Thymus (tissue), 11 donors: ENCODE measurements at regions not wholly inside any gene's neighbourhood (a gene's known extent, or its start where the extent isn't known, plus 50 kb on each side); places are given as distances from the start of the nearest gene placed in this dataset.
"Not testable (repeated sequence)": the region's sequence is repeated elsewhere in the genome, so short reads cannot be mapped to it uniquely, and the experiment has no call there.

Source experiments
- DNase-seq, 9 donors: peaks; one replicate each; pipeline ENCODE4 v3.0.0-alpha.2; 2013; ENCODE audit warnings: low spot score in 9 of 9, low read depth in 6 of 9, missing footprints in 1 of 9
- H3K27ac ChIP-seq, 2 donors: one replicate each; pipeline ENCODE4 v1.5.1; 2013; ENCODE audit warnings: control low read depth in 1 of 2, low read depth in 1 of 2, low read length in 1 of 2, mild to moderate bottlenecking in 1 of 2, moderate library complexity in 1 of 2
- H3K27me3 ChIP-seq, 2 donors: one replicate each; pipeline ENCODE4 v1.5.1; 2013; ENCODE audit warnings: low read length in 1 of 2; ENCODE audit not compliant: control insufficient read depth in 2 of 2, insufficient read depth in 1 of 2
- H3K36me3 ChIP-seq, 2 donors: one replicate each; pipeline ENCODE4 v1.5.1; 2013; ENCODE audit warnings: low read length in 1 of 2, mild to moderate bottlenecking in 1 of 2, moderate library complexity in 1 of 2; ENCODE audit not compliant: control insufficient read depth in 2 of 2, insufficient read depth in 2 of 2
- H3K4me1 ChIP-seq, 2 donors: one replicate each; pipeline ENCODE4 v1.5.1; 2013; ENCODE audit warnings: low read length in 2 of 2; ENCODE audit not compliant: control insufficient read depth in 2 of 2, insufficient read depth in 2 of 2
- H3K4me3 ChIP-seq, 2 donors: one replicate each; pipeline ENCODE4 v1.5.1; 2013; ENCODE audit warnings: low read length in 2 of 2, control low read depth in 1 of 2, mild to moderate bottlenecking in 1 of 2
- H3K9me3 ChIP-seq, 2 donors: one replicate each; pipeline ENCODE4 v1.5.1; 2013; ENCODE audit warnings: low read length in 1 of 2, mild to moderate bottlenecking in 1 of 2; ENCODE audit not compliant: control insufficient read depth in 2 of 2, insufficient read depth in 1 of 2
- WGBS: extraction: QIAGEN DNeasy Blood & Tissue Kit; methylation state at CpG from one replicate; pipeline ENCODE4 v1.1.7; 2013; 5-methylcytosine and 5-hydroxymethylcytosine counted together
- donor health status: healthy.

GRCh38 chr7:84735011-84735410 lies 451.8 kb downstream of the SEMA3D start:
- no peak for DNase-seq
- Histone ChIP-seq H3K9me3 (no peaks in the 10 kb centered on the region), H3K4me1 (no peaks in the 10 kb centered on the region), H3K27me3 (no peaks in the 10 kb centered on the region), H3K4me3 (no peak overlapping the region), H3K36me3 (no peaks in the 10 kb centered on the region), H3K27ac (no peak overlapping the region)
- WGBS = 88% methylated on average over 3 of the region's 3 CpGs

GRCh38 chr7:84733976-84734375 lies 452.9 kb downstream of the SEMA3D start:
- 92% methylated on average over 2 of the region's 2 CpGs for WGBS
- not testable (repeated sequence) for H3K4me1 ChIP-seq, DNase-seq, H3K4me3 ChIP-seq, H3K27ac ChIP-seq, H3K36me3 ChIP-seq, H3K9me3 ChIP-seq, H3K27me3 ChIP-seq

- H3K4me3 ChIP-seq, H3K9me3 ChIP-seq, DNase-seq, H3K36me3 ChIP-seq, H3K27ac ChIP-seq, H3K4me1 ChIP-seq, H3K27me3 ChIP-seq: not testable (repeated sequence)
- 94% methylated on average over 4 of the region's 4 CpGs for WGBS
These were observed 456.0 kb downstream of the SEMA3D start for GRCh38 chr7:84730864-84731263.

GRCh38 chr7:84729284-84729683 lies 457.6 kb downstream of the SEMA3D start:
- Histone ChIP-seq H3K9me3 (no peaks in the 10 kb centered on the region), H3K27me3 (no peaks in the 10 kb centered on the region), H3K27ac (no peak overlapping the region), H3K4me3 (no peak overlapping the region), H3K4me1 (no peaks in the 10 kb centered on the region), H3K36me3 (no peaks in the 10 kb centered on the region)
- 91% methylated on average over 1 of the region's 1 CpG for WGBS
- no peak for DNase-seq

- no peaks in the 10 kb centered on the region for H3K4me1 ChIP-seq
- H3K27ac ChIP-seq = no peak overlapping the region
- 92% methylated on average over 3 of the region's 3 CpGs for WGBS
- no peaks in the 10 kb centered on the region for H3K27me3 ChIP-seq
- no peaks in the 10 kb centered on the region for H3K36me3 ChIP-seq
- H3K9me3 ChIP-seq = peaks cover 0 to 3% of the 10 kb centered on the region in 2 donors
- H3K4me3 ChIP-seq = no peak overlapping the region
- DNase-seq = no peak
These were observed 464.1 kb downstream of the SEMA3D start for GRCh38 chr7:84722734-84723133.

GRCh38 chr7:84722086-84722485 lies 464.8 kb downstream of the SEMA3D start:
- 94% methylated on average over 3 of the region's 3 CpGs for WGBS
- H3K4me3 ChIP-seq = no peak overlapping the region

GRCh38 chr7:84720456-84721097 lies 466.3 kb downstream of the SEMA3D start:
- Histone ChIP-seq H3K36me3 (no peaks in the 10 kb centered on the region), H3K4me1 (no peaks in the 10 kb centered on the region), H3K4me3 (no peak overlapping the region), H3K9me3 (peaks cover 0 to 3% of the 10 kb centered on the region in 2 donors), H3K27ac (no peak overlapping the region), H3K27me3 (no peaks in the 10 kb centered on the region)
- no peak for DNase-seq

More at GRCh38 chr7:84722086-84722485, 464.8 kb downstream of the SEMA3D start:
- Histone ChIP-seq H3K4me1 (no peaks in the 10 kb centered on the region), H3K27me3 (no peaks in the 10 kb centered on the region), H3K9me3 (peaks cover 0 to 3% of the 10 kb centered on the region in 2 donors), H3K36me3 (no peaks in the 10 kb centered on the region), H3K27ac (no peak overlapping the region)
- DNase-seq = no peak

- DNase-seq = no peak
- Histone ChIP-seq H3K9me3 (no peaks in the 10 kb centered on the region), H3K4me1 (no peaks in the 10 kb centered on the region), H3K27me3 (no peaks in the 10 kb centered on the region), H3K36me3 (no peaks in the 10 kb centered on the region), H3K27ac (no peak overlapping the region), H3K4me3 (no peak overlapping the region)
- WGBS = 86% methylated on average over 4 of the region's 4 CpGs
These were observed 472.1 kb downstream of the SEMA3D start for GRCh38 chr7:84714765-84715164.

- H3K4me3 ChIP-seq = no peak overlapping the region
- no peaks in the 10 kb centered on the region for H3K4me1 ChIP-seq
- WGBS = 94% methylated on average over 4 of the region's 4 CpGs
- no peaks in the 10 kb centered on the region for H3K27me3 ChIP-seq
- H3K9me3 ChIP-seq = no peaks in the 10 kb centered on the region
- H3K27ac ChIP-seq = no peak overlapping the region
- no peaks in the 10 kb centered on the region for H3K36me3 ChIP-seq
- no peak for DNase-seq
These were observed 474.3 kb downstream of the SEMA3D start for GRCh38 chr7:84712374-84713121.
